IMR-90 (cell line): ENCODE measurements at regions not wholly inside any gene's neighbourhood (a gene's known extent, or its start where the extent isn't known, plus 50 kb on each side); places are given as distances from the start of the nearest gene placed in this dataset.

ENCODE experiments used
- BHLHE40 ChIP-seq: fragments of 150-350 bp; IDR thresholded peaks from 2 replicates; pipeline ENCODE4 v1.6.1; 2016; ENCODE audit warnings: mild to moderate bottlenecking, low read depth, low read length
- CEBPB ChIP-seq: IDR thresholded peaks from 2 replicates; pipeline ENCODE4 v1.6.1; 2012; ENCODE audit warnings: low read depth, low read length, improper control_type of control experiment
- CTCF ChIP-seq: conservative IDR thresholded peaks from 2 replicates; pipeline ENCODE4 v1.5.1; 2012; ENCODE audit warnings: mild to moderate bottlenecking, low read depth, low read length, improper control_type of control experiment
- FOS ChIP-seq: fragments of 150-350 bp; IDR thresholded peaks from 2 replicates; pipeline ENCODE4 v1.6.1; 2016; ENCODE audit warnings: low read depth, low read length
- MAFK ChIP-seq: IDR thresholded peaks from 2 replicates; pipeline ENCODE4 v1.6.1; 2012; ENCODE audit warnings: low read depth, low read length, improper control_type of control experiment
- MAZ ChIP-seq: IDR thresholded peaks from 2 replicates; pipeline ENCODE4 v1.6.1; 2012; ENCODE audit warnings: low read depth, mild to moderate bottlenecking, low read length, improper control_type of control experiment, moderate library complexity, borderline replicate concordance
- MXI1 ChIP-seq: IDR thresholded peaks from 2 replicates; pipeline ENCODE4 v1.6.1; 2012; ENCODE audit warnings: low read depth, mild to moderate bottlenecking, low read length, moderate library complexity, borderline replicate concordance
- POLR2A ChIP-seq: IDR thresholded peaks from 2 replicates; pipeline ENCODE4 v1.6.1; 2012; ENCODE audit warnings: mild to moderate bottlenecking, low read depth, low read length
- RAD21 ChIP-seq: IDR thresholded peaks from 2 replicates; pipeline ENCODE4 v1.6.1; 2012; ENCODE audit warnings: low read length, improper control_type of control experiment
- RCOR1 ChIP-seq: IDR thresholded peaks from 2 replicates; pipeline ENCODE4 v1.6.1; 2012; ENCODE audit warnings: mild to moderate bottlenecking, low read length, improper control_type of control experiment; ENCODE audit not compliant: insufficient replicate concordance
- RFX5 ChIP-seq: IDR thresholded peaks from 2 replicates; pipeline ENCODE4 v1.8.0; 2012; ENCODE audit warnings: low read depth, mild to moderate bottlenecking, low read length, moderate library complexity
- SMC3 ChIP-seq: fragments of 150-350 bp; IDR thresholded peaks from 2 replicates; pipeline ENCODE4 v1.6.1; 2016; ENCODE audit warnings: low read depth, mild to moderate bottlenecking, antibody characterized with exemption, low read length, moderate library complexity
- TF ChIP-seq, protein P1 (sequence below): fragments of 150-350 bp; IDR thresholded peaks from 2 replicates; pipeline ENCODE4 v1.6.1; 2016; ENCODE audit warnings: low read depth, mild to moderate bottlenecking, low read length, moderate library complexity, borderline replicate concordance
- TF ChIP-seq, protein P2 (sequence below): fragments of 150-350 bp; IDR thresholded peaks from 2 replicates; pipeline ENCODE4 v1.6.1; 2017; ENCODE audit warnings: mild to moderate bottlenecking, antibody characterized with exemption, low read length, low read depth

- TF ChIP-seq MAZ (no peak), RAD21 (no peak), CTCF (no peak), POLR2A (no peak), CEBPB (no peak), FOS (no peak), RCOR1 (no peak), MAFK (no peak), MXI1 (no peak), BHLHE40 (no peak), RFX5 (no peak), SMC3 (no peak)
- TF ChIP-seq, protein P1, sequence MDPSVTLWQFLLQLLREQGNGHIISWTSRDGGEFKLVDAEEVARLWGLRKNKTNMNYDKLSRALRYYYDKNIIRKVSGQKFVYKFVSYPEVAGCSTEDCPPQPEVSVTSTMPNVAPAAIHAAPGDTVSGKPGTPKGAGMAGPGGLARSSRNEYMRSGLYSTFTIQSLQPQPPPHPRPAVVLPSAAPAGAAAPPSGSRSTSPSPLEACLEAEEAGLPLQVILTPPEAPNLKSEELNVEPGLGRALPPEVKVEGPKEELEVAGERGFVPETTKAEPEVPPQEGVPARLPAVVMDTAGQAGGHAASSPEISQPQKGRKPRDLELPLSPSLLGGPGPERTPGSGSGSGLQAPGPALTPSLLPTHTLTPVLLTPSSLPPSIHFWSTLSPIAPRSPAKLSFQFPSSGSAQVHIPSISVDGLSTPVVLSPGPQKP, result no peak
- TF ChIP-seq, protein P2, sequence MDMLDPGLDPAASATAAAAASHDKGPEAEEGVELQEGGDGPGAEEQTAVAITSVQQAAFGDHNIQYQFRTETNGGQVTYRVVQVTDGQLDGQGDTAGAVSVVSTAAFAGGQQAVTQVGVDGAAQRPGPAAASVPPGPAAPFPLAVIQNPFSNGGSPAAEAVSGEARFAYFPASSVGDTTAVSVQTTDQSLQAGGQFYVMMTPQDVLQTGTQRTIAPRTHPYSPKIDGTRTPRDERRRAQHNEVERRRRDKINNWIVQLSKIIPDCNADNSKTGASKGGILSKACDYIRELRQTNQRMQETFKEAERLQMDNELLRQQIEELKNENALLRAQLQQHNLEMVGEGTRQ, result no peak
These were observed 381.1 kb upstream of the ARHGEF26 start for GRCh38 chr3:153740109-153740508.
